Liver (tissue), 3 donors: ENCODE measurements at regions not wholly inside any gene's neighbourhood (a gene's known extent, or its start where the extent isn't known, plus 50 kb on each side); places are given as distances from the start of the nearest gene placed in this dataset.

ENCODE experiments used
- EGR1 ChIP-seq, 2 donors: IDR thresholded peaks; 2 replicates each; pipeline ENCODE4 v1.6.1; 2016 to 2018; ENCODE audit warnings: antibody characterized with exemption in 2 of 2, low read depth in 2 of 2
- HNF4G ChIP-seq: IDR thresholded peaks from 2 replicates; pipeline ENCODE4 v1.6.1; 2016; ENCODE audit warnings: antibody characterized with exemption
- JUND ChIP-seq, 2 donors: IDR thresholded peaks; 2 replicates each; pipeline ENCODE4 v1.6.1; 2016; ENCODE audit warnings: antibody characterized with exemption in 2 of 2
- RAD21 ChIP-seq, 2 donors: IDR thresholded peaks; 2 replicates each; pipeline ENCODE4 v1.6.1; 2016; ENCODE audit warnings: antibody characterized with exemption in 2 of 2, mild to moderate bottlenecking in 2 of 2
- RXRA ChIP-seq, 2 donors: IDR thresholded peaks; 2 replicates each; pipeline ENCODE4 v1.6.1; 2017 to 2018; ENCODE audit warnings: antibody characterized with exemption in 2 of 2, mild to moderate bottlenecking in 1 of 2
- SP1 ChIP-seq: IDR thresholded peaks from 2 replicates; pipeline ENCODE4 v1.6.1; 2018; ENCODE audit warnings: antibody characterized with exemption, mild to moderate bottlenecking
- TAF1 ChIP-seq: conservative IDR thresholded peaks from 2 replicates; pipeline ENCODE4 v1.6.1; 2016; ENCODE audit warnings: antibody characterized with exemption, mild to moderate bottlenecking
- YY1 ChIP-seq: IDR thresholded peaks from 2 replicates; pipeline ENCODE4 v1.6.1; 2016; ENCODE audit warnings: antibody characterized with exemption, mild to moderate bottlenecking
- TF ChIP-seq, protein P1 (sequence below): fragments of 150-350 bp; IDR thresholded peaks from 2 replicates; pipeline ENCODE4 v1.5.1; 2017; ENCODE audit warnings: improper control_type of control experiment, low read depth, low read length; ENCODE audit not compliant: missing input control
- TF ChIP-seq, protein P2 (sequence below): IDR thresholded peaks from 2 replicates; pipeline ENCODE4 v1.6.1; 2016; ENCODE audit warnings: antibody characterized with exemption, mild to moderate bottlenecking
- TF ChIP-seq, protein P3 (sequence below): IDR thresholded peaks from 2 replicates; pipeline ENCODE4 v1.6.1; 2016; ENCODE audit warnings: antibody characterized with exemption
- TF ChIP-seq, protein P4 (sequence below): IDR thresholded peaks from 2 replicates; pipeline ENCODE4 v1.6.1; 2016; ENCODE audit warnings: antibody characterized with exemption
- donor health status: healthy.
- donor health status: healthy.

DNA sequence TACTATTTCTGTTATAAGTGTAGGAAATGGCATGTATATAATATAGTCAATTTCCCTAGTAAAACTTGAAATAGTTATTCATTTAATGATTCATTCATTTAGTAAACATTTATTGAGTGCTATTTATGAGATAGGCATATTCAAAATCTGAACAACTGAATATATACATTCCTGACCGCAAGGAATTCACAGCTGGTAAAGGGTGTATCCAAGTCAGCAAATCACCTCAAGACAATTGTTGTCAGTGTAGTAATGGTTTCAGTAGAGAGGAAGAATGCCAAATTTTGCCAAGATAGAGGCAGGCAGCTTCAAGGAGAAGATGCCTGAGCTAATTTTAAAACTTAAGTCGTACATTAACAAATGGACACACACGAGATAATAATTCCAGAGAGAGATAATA, 89.8 kb upstream of the CHST9 start:
- TF ChIP-seq, protein P1, sequence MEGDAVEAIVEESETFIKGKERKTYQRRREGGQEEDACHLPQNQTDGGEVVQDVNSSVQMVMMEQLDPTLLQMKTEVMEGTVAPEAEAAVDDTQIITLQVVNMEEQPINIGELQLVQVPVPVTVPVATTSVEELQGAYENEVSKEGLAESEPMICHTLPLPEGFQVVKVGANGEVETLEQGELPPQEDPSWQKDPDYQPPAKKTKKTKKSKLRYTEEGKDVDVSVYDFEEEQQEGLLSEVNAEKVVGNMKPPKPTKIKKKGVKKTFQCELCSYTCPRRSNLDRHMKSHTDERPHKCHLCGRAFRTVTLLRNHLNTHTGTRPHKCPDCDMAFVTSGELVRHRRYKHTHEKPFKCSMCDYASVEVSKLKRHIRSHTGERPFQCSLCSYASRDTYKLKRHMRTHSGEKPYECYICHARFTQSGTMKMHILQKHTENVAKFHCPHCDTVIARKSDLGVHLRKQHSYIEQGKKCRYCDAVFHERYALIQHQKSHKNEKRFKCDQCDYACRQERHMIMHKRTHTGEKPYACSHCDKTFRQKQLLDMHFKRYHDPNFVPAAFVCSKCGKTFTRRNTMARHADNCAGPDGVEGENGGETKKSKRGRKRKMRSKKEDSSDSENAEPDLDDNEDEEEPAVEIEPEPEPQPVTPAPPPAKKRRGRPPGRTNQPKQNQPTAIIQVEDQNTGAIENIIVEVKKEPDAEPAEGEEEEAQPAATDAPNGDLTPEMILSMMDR = no peak
- no peak for TF ChIP-seq TAF1
- TF ChIP-seq, protein P2, sequence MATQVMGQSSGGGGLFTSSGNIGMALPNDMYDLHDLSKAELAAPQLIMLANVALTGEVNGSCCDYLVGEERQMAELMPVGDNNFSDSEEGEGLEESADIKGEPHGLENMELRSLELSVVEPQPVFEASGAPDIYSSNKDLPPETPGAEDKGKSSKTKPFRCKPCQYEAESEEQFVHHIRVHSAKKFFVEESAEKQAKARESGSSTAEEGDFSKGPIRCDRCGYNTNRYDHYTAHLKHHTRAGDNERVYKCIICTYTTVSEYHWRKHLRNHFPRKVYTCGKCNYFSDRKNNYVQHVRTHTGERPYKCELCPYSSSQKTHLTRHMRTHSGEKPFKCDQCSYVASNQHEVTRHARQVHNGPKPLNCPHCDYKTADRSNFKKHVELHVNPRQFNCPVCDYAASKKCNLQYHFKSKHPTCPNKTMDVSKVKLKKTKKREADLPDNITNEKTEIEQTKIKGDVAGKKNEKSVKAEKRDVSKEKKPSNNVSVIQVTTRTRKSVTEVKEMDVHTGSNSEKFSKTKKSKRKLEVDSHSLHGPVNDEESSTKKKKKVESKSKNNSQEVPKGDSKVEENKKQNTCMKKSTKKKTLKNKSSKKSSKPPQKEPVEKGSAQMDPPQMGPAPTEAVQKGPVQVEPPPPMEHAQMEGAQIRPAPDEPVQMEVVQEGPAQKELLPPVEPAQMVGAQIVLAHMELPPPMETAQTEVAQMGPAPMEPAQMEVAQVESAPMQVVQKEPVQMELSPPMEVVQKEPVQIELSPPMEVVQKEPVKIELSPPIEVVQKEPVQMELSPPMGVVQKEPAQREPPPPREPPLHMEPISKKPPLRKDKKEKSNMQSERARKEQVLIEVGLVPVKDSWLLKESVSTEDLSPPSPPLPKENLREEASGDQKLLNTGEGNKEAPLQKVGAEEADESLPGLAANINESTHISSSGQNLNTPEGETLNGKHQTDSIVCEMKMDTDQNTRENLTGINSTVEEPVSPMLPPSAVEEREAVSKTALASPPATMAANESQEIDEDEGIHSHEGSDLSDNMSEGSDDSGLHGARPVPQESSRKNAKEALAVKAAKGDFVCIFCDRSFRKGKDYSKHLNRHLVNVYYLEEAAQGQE = no peak
- TF ChIP-seq, protein P3, sequence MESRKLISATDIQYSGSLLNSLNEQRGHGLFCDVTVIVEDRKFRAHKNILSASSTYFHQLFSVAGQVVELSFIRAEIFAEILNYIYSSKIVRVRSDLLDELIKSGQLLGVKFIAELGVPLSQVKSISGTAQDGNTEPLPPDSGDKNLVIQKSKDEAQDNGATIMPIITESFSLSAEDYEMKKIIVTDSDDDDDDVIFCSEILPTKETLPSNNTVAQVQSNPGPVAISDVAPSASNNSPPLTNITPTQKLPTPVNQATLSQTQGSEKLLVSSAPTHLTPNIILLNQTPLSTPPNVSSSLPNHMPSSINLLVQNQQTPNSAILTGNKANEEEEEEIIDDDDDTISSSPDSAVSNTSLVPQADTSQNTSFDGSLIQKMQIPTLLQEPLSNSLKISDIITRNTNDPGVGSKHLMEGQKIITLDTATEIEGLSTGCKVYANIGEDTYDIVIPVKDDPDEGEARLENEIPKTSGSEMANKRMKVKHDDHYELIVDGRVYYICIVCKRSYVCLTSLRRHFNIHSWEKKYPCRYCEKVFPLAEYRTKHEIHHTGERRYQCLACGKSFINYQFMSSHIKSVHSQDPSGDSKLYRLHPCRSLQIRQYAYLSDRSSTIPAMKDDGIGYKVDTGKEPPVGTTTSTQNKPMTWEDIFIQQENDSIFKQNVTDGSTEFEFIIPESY = no peak
- no peak for TF ChIP-seq RXRA (IDR thresholded peaks at IDR 0.05)
- TF ChIP-seq, protein P4, sequence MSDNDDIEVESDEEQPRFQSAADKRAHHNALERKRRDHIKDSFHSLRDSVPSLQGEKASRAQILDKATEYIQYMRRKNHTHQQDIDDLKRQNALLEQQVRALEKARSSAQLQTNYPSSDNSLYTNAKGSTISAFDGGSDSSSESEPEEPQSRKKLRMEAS = no peak
- TF ChIP-seq YY1 = no peak
- TF ChIP-seq SP1 = no peak
- TF ChIP-seq RAD21 (IDR thresholded peaks at IDR 0.05) = no peak
- TF ChIP-seq EGR1 (IDR thresholded peaks at IDR 0.05; ENCODE audit: low read depth in 2 of 2) = no peak
- TF ChIP-seq JUND (IDR thresholded peaks at IDR 0.05) = no peak
- TF ChIP-seq HNF4G = no peak
